HAP-1 (cell line): ENCODE measurements at regions not wholly inside any gene's neighbourhood (a gene's known extent, or its start where the extent isn't known, plus 50 kb on each side); places are given as distances from the start of the nearest gene placed in this dataset.
A peak's percentile ranks its signal among the peaks of the same experiment; 100 is the strongest.
"Not testable (repeated sequence)": the region's sequence is repeated elsewhere in the genome, so short reads cannot be mapped to it uniquely, and the experiment has no call there.

Experiments
- DNase-seq, 2 experiments: peaks; one replicate each; pipeline ENCODE4 v3.0.0-alpha.2; 2016 to 2020; ENCODE audit warnings: low spot score in 2 of 2
- H3K27me3 ChIP-seq: fragments of 250-450 bp; sonication (Bioruptor Pico); 2 replicates; pipeline ENCODE4 v1.5.1; 2020; ENCODE audit warnings: low read depth, mild to moderate bottlenecking, moderate library complexity
- H3K36me3 ChIP-seq: fragments of 250-450 bp; sonication (Bioruptor Pico); replicated peaks from 2 replicates; pipeline ENCODE4 v1.5.1; 2020; ENCODE audit warnings: mild to moderate bottlenecking
- H3K4me1 ChIP-seq: fragments of 250-450 bp; sonication (Bioruptor Pico); 2 replicates; pipeline ENCODE4 v1.5.1; 2020; ENCODE audit warnings: mild to moderate bottlenecking
- H3K4me3 ChIP-seq: fragments of 250-450 bp; sonication (Bioruptor Pico); 2 replicates; pipeline ENCODE4 v1.5.1; 2020; ENCODE audit warnings: mild to moderate bottlenecking, moderate library complexity
- H3K9me3 ChIP-seq: fragments of 250-450 bp; sonication (Bioruptor Pico); 2 replicates; pipeline ENCODE4 v1.5.1; 2020; ENCODE audit warnings: mild to moderate bottlenecking, moderate library complexity
- in situ Hi-C: fragments of 300-500 bp; cut with MboI; formaldehyde crosslinking; loops from 3 replicates; pipeline ENCODE4 v1.14.3; 2020; ENCODE audit warnings: low sequenced_read_pairs, inconsistent platforms, mixed read lengths

- no peaks in the 10 kb centered on the region for H3K36me3 ChIP-seq
- H3K4me3 ChIP-seq = no peak overlapping the region
- DNase-seq = no peak
- no peaks in the 10 kb centered on the region for H3K9me3 ChIP-seq
- in situ Hi-C loops = no loop called here
- no peaks in the 10 kb centered on the region for H3K4me1 ChIP-seq
- no peaks in the 10 kb centered on the region for H3K27me3 ChIP-seq
Measured at GRCh38 chr12:131547555-131547954, 163.3 kb upstream of the SFSWAP start.

DNA sequence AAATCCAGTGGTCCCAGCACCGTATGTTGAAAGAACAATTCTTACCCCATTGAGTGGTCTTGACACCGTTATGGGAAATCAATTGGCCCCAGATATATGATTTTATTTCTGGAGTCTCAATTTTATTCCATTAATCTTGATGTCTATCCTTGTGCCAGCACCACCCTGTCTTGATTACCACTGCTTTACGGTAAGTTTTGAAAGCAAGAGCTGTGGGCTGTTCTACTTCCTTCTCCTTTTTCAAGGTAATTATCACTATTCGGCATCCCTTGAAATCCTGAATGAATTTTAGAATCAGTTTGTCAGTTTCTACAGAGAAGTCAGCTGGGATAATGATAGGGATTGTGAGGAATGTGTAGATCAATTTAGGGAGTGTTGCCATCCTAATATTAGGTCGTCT, 160.8 kb upstream of the SFSWAP start:
- Histone ChIP-seq H3K4me3 (no peak overlapping the region), H3K9me3 (no peaks in the 10 kb centered on the region), H3K4me1 (no peaks in the 10 kb centered on the region), H3K27me3 (no peaks in the 10 kb centered on the region; the same call in 1 of the 2 replicates), H3K36me3 (no peaks in the 10 kb centered on the region)
- in situ Hi-C loops = no loop called here
- no peak for DNase-seq

DNA sequence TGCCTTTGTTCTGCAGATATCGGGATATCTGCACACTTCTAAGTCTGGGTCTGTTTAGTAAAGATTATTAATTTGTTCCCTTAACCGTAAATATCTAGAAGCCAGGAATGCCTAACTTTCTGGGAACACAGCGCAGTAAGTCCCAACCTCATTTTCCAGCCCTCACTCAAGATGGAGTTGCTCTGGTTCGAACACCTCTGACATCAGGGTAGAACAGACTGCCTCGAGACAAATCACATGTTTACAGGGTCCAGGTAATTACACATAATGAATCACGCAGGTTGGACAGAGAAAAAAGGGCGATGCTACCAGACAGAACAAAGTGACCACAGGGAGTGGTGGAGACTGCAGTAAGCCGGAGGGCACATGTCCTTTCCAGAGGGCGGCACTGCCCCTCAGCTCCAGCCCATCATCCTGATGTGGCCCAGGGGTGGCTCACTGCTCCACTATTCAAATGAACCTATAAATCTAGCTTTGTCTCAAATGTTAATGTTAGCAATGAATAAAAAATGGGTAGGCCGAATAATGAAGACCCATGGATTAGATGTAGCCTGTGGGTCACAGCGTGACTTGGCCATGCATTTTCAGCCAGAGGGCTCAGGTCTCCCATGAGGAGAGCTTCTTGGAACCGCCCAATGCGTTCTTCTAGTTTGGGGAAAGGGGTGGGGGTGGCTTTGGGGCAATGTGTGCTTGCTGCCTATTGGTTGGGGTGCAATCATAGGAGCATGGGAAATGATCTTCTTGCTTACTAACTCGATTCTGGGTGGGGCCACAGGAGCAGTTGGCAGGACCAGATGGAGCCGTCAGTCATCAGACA, 159.0 kb upstream of the SFSWAP start:
- no peaks in the 10 kb centered on the region for H3K36me3 ChIP-seq
- DNase-seq = no peak
- no peak overlapping the region for H3K4me3 ChIP-seq
- H3K9me3 ChIP-seq = no peaks in the 10 kb centered on the region
- in situ Hi-C loops = no loop called here
- peaks cover 1% of the 10 kb centered on the region; the same call in 1 of the 2 replicates for H3K27me3 ChIP-seq
- no peaks in the 10 kb centered on the region for H3K4me1 ChIP-seq

GRCh38 chr12:131552492-131552863, 158.4 kb upstream of the SFSWAP start:
- H3K36me3 ChIP-seq = no peaks in the 10 kb centered on the region
- no peaks in the 10 kb centered on the region for H3K9me3 ChIP-seq
- peaks cover 4% of the 10 kb centered on the region; the same call in 1 of the 2 replicates for H3K27me3 ChIP-seq
- in situ Hi-C loops = no loop called here
- no peaks in the 10 kb centered on the region for H3K4me1 ChIP-seq
- H3K4me3 ChIP-seq = no peak overlapping the region
- DNase-seq = no peak

DNA sequence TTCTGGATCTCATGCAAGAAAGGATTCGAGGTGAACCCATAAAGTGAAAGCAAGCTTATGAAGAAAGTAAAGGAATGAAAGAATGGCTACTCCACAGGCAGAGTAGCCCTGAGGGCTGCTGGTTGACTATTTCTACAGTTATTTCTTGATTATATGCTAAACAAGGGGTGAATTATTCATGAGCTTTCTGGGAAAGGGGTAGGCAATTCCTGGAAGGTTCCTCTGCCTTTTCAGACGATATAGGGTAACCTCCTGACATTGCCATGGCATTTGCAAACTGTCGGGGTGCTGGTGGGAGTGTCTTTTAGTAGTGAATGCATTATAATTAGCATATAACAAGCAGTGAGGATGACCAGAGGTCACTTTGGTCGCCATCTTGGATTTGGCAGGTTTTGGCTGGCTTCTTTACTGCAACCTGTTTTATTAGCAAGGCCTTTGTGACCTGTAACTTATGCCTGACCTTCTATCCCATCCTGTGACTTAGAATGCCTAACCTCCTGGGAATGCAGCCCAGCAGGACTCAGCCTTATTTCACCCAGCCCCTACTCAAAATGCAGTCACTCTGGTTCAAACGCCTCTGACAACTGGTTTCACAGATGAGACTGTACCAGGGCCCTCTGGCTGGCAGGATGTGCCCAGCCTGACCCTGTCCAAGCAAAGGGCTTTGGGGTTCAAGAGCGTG, 157.7 kb upstream of the SFSWAP start:
- DNase-seq = no peak
- Histone ChIP-seq H3K27me3 (peaks cover 5% of the 10 kb centered on the region; the same call in 1 of the 2 replicates), H3K36me3 (no peaks in the 10 kb centered on the region), H3K9me3 (no peaks in the 10 kb centered on the region), H3K4me3 (no peak overlapping the region), H3K4me1 (no peaks in the 10 kb centered on the region)
- in situ Hi-C loops = no loop called here

DNA sequence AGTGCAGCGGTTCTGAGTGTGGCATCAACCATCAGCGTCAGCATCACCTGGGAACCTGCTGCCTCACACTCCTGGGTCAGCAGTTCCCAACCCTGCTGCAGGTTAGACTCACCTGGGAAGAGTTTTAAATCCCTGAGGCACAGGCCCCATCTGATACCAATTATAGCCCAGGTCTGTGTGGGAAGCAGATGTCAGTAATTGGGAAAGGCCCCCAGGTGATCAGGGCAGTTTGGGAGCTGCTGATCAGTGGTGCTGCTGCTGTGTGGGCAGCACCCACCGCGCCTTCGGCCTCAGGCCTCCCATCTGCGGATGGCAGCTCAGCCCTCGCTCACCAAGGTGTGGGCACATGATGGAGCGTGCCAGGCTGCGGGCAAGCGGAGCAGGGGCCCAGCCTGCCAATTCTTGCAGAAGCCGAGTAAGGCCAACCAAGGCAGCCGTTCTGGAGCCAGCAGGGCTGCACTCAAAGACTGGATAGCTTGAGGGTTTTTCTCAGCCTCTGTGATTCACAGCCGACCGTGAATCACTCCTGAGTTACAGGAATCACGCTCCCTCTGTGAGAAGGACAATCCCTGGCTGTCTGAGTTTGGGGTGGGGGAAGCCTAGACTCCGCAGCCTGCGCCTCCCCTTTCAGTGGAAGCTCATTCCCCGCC, 155.6 kb upstream of the SFSWAP start:
- in situ Hi-C loops = no loop called here
- Histone ChIP-seq H3K4me3 (no peak overlapping the region), H3K4me1 (no peaks in the 10 kb centered on the region), H3K9me3 (no peaks in the 10 kb centered on the region), H3K27me3 (peaks cover 5% of the 10 kb centered on the region; the same call in 1 of the 2 replicates), H3K36me3 (no peaks in the 10 kb centered on the region)
- no peak for DNase-seq

DNA sequence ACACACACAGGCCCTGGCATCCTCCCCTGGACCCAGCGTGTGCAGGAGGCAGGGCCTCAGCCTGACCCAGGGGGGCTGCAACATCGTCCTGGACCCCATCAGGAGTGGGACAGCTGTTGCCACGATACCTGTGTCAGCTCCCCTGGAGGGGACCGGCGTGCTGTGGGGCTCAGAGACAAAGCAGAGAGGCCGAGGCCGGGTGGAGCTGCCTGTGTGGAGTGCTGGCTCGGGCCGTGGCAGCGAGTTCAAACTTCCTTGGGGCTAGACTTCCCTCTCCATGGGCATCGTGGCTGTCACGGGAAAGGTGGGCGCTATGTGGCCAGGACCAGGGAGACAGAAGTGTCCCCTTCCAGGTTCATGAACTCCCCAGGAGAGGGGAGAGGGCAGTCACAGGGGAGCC, 155.0 kb upstream of the SFSWAP start:
- no peaks in the 10 kb centered on the region for H3K4me1 ChIP-seq
- H3K27me3 ChIP-seq = peaks cover 5% of the 10 kb centered on the region; the same call in 1 of the 2 replicates
- no peak overlapping the region for H3K4me3 ChIP-seq
- DNase-seq = no peak
- no peaks in the 10 kb centered on the region for H3K36me3 ChIP-seq
- in situ Hi-C loops = no loop called here
- no peaks in the 10 kb centered on the region for H3K9me3 ChIP-seq

DNA sequence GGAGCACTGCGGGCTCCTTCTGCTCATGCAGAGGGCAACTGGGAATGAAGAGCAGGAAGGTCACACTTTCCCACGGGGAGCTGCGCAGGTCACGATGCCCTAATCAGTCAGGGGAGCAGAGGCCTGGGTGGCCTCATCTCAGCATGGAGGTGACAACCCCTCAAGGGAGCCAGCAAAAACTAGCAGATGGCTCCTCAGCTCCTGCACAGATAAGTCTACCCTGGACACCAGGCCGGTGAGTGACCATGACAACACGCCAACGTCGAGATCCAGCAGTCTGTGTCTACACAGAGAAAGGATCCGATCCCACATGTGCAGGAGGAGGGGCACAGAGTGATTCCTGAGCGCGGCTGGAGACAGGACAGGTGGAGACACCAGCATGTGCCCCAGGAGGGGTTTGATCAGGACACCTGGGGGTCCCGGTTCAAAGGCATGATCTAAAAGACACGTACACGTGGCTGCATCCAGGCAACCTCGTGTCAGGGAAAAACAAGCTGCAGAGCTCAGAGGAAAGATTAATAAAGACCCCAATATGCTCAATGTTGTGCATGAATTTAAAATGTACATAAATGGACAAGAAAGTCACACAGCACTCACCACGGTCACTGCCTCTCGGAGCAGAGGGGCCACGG, 153.7 kb upstream of the SFSWAP start:
- no peaks in the 10 kb centered on the region for H3K4me1 ChIP-seq

DNA sequence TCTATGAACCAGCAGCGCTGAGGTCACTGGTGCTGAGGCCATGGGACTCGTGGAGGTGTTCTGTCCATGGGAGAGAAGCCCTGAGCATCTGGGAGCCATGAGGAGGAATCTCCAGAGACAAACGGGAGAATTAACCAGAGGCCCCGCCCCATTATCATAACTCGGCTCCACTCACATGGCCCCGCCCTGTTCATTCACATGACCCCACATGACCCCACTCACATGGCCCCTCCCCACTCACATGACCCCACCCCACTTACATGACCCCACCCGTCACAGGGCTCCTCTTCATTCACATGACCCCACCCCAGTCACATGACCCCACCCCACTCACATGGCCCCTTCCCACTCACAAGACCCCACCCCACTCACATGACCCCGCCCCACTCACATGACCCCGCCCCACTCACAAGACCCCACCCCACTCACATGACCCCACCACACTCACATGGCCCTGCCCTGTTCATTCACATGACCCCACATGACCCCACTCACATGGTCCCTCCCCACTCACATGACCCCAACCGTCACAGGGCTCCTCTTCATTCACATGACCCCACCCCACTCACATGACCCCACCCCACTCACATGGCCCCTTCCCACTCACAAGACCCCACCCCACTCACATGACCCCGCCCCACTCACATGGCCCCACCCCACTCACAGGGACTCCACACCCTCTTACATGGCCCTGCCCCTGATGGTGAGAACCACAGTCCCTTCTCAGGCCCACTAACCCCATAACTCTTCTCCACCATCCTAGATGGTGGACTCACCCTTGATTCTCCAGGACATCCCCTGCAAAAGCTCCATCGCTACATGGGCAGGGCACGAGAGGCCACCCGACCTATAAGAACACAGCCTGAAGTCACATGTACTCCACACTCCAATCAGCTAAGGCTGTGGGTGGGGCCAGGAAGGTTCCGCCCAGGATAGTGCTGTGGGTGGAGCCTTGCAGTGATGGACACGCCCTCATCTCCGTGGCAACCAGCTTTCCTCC, 151.1 kb upstream of the SFSWAP start:
- in situ Hi-C loops = no loop called here
- Histone ChIP-seq H3K27me3 (0 out of 2 replicates have a peak, but pooled peaks cover 5% of the 10 kb centered on the region), H3K4me1 (no peaks in the 10 kb centered on the region), H3K4me3 (no peak overlapping the region), H3K9me3 (no peaks in the 10 kb centered on the region), H3K36me3 (no peaks in the 10 kb centered on the region)
- peak in 1 of 2 experiments; percentile 15 for DNase-seq

More for the DNA sequence above, 153.7 kb upstream of the SFSWAP start:
- Histone ChIP-seq H3K36me3 (no peaks in the 10 kb centered on the region), H3K9me3 (no peaks in the 10 kb centered on the region), H3K4me3 (no peak overlapping the region), H3K27me3 (peaks cover 5% of the 10 kb centered on the region; the same call in 1 of the 2 replicates)
- in situ Hi-C loops = no loop called here
- DNase-seq = no peak

DNA sequence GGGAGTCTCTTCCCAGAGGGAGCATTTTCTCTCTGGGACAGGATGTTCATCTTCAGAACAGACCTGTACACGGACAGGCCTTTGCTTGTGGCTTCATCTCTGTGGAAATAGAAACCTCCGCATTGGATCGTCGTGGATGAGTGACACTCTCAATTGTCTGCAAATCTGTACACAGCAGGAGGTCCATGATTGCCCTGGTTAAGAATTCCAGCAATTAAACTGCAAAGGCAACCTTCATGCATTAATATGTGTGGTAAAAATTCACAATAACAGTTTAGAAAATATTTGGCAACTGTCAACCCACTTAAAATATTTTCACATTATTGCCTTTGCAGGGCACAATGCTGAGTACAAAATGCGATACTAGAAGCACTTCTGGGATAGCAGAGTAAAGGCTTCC, 149.8 kb upstream of the SFSWAP start:
- Histone ChIP-seq H3K9me3 (no peaks in the 10 kb centered on the region), H3K4me3 (no peak overlapping the region), H3K27me3 (peaks cover 5% of the 10 kb centered on the region; the same call in 1 of the 2 replicates), H3K36me3 (no peaks in the 10 kb centered on the region), H3K4me1 (no peaks in the 10 kb centered on the region)
- no peak for DNase-seq
- in situ Hi-C loops = no loop called here

- Histone ChIP-seq H3K36me3 (no peaks in the 10 kb centered on the region), H3K4me1 (no peaks in the 10 kb centered on the region), H3K4me3 (no peak overlapping the region), H3K9me3 (no peaks in the 10 kb centered on the region), H3K27me3 (peaks cover 5% of the 10 kb centered on the region; the same call in 1 of the 2 replicates)
- in situ Hi-C loops = no loop called here
- DNase-seq = no peak
Measured at GRCh38 chr12:131561891-131562684, 148.8 kb upstream of the SFSWAP start.

- peak in 1 of 2 experiments; percentile 20 for DNase-seq
- H3K9me3 ChIP-seq, H3K4me1 ChIP-seq, H3K36me3 ChIP-seq, H3K27me3 ChIP-seq, H3K4me3 ChIP-seq, in situ Hi-C loops: not testable (repeated sequence)
Measured at GRCh38 chr12:131564138-131564727, 146.7 kb upstream of the SFSWAP start.
